ENCODE measurements at regions not wholly inside any gene's neighbourhood (a gene's known extent, or its start where the extent isn't known, plus 50 kb on each side); places are given as distances from the start of the nearest gene placed in this dataset.

DNA sequence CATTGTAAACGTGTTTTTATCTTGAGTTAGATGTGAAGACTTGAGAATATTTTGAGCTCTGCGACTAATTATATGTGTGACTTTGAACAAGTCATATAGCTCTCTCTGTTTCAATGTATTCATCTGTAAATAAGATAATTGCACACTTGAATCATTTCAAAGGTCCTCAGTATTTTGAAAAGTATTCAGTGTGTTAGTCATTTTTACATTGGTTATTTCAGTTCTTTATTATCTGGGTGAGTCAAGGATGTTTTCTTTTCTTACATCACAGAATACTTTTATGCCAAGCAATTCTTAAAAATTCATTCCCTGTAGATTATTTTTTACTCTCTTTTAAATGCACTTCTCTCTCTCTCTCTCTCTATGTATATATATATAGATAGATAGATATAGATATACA, 1098.0 kb upstream of the ZEB2 start:
- no peaks in the 10 kb centered on the region; a peak in 1 of 7 replicates for H3K36me3 Mint-ChIP-seq (ENCODE audit: insufficient read depth in 1 of 3, low read depth in 3 of 3)
- no CpG with 5 or more reads among the region's 2 CpGs for WGBS (ENCODE audit: extremely low coverage, insufficient read length, low lambda C conversion rate)
- H3K4me1 Mint-ChIP-seq, result no peaks in the 10 kb centered on the region

More for the DNA sequence above, 1098.0 kb upstream of the ZEB2 start:
- H3K27me3 ChIP-seq (ENCODE audit: insufficient read depth, low read length), result no peaks in the 10 kb centered on the region
- H4K8ac ChIP-seq (replicated peaks; ENCODE audit: insufficient read length, low read depth, low read length), result no peak overlapping the region
- H3K4me1 ChIP-seq (ENCODE audit: insufficient read depth, low read length), result no peaks in the 10 kb centered on the region
- no peak overlapping the region for H2BK20ac ChIP-seq (ENCODE audit: low read depth, low read length, poor library complexity, severe bottlenecking)
- no peak overlapping the region for H3K9ac ChIP-seq (ENCODE audit: extremely low read depth, insufficient read length, low read length)
- no peak overlapping the region for H3T11ph ChIP-seq (ENCODE audit: low read length)
- no peak overlapping the region for H2BK15ac ChIP-seq (ENCODE audit: low read depth, low read length)
- no peak overlapping the region for H3K4me3 Mint-ChIP-seq
- H3K18ac ChIP-seq (ENCODE audit: insufficient read length, low read depth, low read length), result no peak overlapping the region
- no peak for DNase-seq
- H2AK5ac ChIP-seq (ENCODE audit: insufficient read length, low read length), result no peak overlapping the region
- no peak overlapping the region for H3K27ac Mint-ChIP-seq
- H3K9me3 Mint-ChIP-seq, result no peaks in the 10 kb centered on the region
- H4K91ac ChIP-seq (ENCODE audit: insufficient read length, low read depth, low read length), result no peak overlapping the region
- no peaks in the 10 kb centered on the region for H3K23me2 ChIP-seq (ENCODE audit: insufficient read length, low read depth, low read length, poor library complexity, severe bottlenecking)
- no peak overlapping the region for H4K5ac ChIP-seq (ENCODE audit: insufficient read length, low read depth, low read length)
- no peak overlapping the region for H2AFZ ChIP-seq (ENCODE audit: low read length)
- H3K79me1 ChIP-seq (ENCODE audit: insufficient read depth, low read depth, low read length, poor library complexity, severe bottlenecking), result no peaks in the 10 kb centered on the region
- H3K4me2 ChIP-seq (ENCODE audit: insufficient read depth, insufficient read length, low read length), result no peak overlapping the region
- no peak overlapping the region for H3K27ac ChIP-seq (ENCODE audit: insufficient read length, low read depth, low read length)
- H3K4ac ChIP-seq (ENCODE audit: low read depth, low read length), result no peak overlapping the region
- no peaks in the 10 kb centered on the region for H3K9me3 ChIP-seq (ENCODE audit: control insufficient read depth, low read depth, low read length)
- H2BK120ac ChIP-seq (ENCODE audit: low read depth, low read length, poor library complexity, severe bottlenecking), result no peak overlapping the region
- H3K14ac ChIP-seq (ENCODE audit: insufficient read depth, low read length), result no peak overlapping the region
- no peaks in the 10 kb centered on the region for H3K27me3 Mint-ChIP-seq (ENCODE audit: low read depth)
- no peak overlapping the region for H2BK12ac ChIP-seq (ENCODE audit: insufficient read length, low read depth, low read length)
- TF ChIP-seq, protein P1, sequence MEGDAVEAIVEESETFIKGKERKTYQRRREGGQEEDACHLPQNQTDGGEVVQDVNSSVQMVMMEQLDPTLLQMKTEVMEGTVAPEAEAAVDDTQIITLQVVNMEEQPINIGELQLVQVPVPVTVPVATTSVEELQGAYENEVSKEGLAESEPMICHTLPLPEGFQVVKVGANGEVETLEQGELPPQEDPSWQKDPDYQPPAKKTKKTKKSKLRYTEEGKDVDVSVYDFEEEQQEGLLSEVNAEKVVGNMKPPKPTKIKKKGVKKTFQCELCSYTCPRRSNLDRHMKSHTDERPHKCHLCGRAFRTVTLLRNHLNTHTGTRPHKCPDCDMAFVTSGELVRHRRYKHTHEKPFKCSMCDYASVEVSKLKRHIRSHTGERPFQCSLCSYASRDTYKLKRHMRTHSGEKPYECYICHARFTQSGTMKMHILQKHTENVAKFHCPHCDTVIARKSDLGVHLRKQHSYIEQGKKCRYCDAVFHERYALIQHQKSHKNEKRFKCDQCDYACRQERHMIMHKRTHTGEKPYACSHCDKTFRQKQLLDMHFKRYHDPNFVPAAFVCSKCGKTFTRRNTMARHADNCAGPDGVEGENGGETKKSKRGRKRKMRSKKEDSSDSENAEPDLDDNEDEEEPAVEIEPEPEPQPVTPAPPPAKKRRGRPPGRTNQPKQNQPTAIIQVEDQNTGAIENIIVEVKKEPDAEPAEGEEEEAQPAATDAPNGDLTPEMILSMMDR (conservative IDR thresholded peaks at IDR 0.05), result no peak
- H2BK5ac ChIP-seq (ENCODE audit: insufficient read length, low read length), result no peak overlapping the region
- no peaks in the 10 kb centered on the region for H3K79me2 ChIP-seq (ENCODE audit: insufficient read depth, low read length)
- no peak overlapping the region for H3K23ac ChIP-seq (ENCODE audit: insufficient read length, low read depth, low read length)
- H4K20me1 ChIP-seq (ENCODE audit: control insufficient read depth, insufficient read depth, insufficient read length), result no peaks in the 10 kb centered on the region
- H3K56ac ChIP-seq (ENCODE audit: insufficient read length, low read depth, low read length), result no peak overlapping the region
